Stomach (tissue), 4 donors: ENCODE measurements at regions not wholly inside any gene's neighbourhood (a gene's known extent, or its start where the extent isn't known, plus 50 kb on each side); places are given as distances from the start of the nearest gene placed in this dataset.

Experiments used
- EP300 ChIP-seq: sonication (generic); formaldehyde crosslinking; IDR thresholded peaks from one replicate; pipeline ENCODE4 v1.6.1; 2017; ENCODE audit warnings: antibody characterized with exemption
- POLR2A ChIP-seq, 4 donors: fragments of 450-650 bp; IDR thresholded peaks; one replicate each; pipeline ENCODE4 v1.6.1; 2016; ENCODE audit warnings: antibody characterized with exemption in 4 of 4, control low read depth in 2 of 4, mild to moderate bottlenecking in 1 of 4, moderate library complexity in 1 of 4
- TF ChIP-seq, protein P1 (sequence below), 7 experiments: fragments of 450-650 bp in 4 of 7; fragments of 200-600 bp in 3 of 7; sonication (generic) in 3 of 7; IDR thresholded peaks; one replicate each; pipeline ENCODE4 v1.5.1; 2016 to 2019; ENCODE audit warnings: antibody characterized with exemption in 7 of 7, control low read depth in 2 of 7, mild to moderate bottlenecking in 1 of 7

DNA sequence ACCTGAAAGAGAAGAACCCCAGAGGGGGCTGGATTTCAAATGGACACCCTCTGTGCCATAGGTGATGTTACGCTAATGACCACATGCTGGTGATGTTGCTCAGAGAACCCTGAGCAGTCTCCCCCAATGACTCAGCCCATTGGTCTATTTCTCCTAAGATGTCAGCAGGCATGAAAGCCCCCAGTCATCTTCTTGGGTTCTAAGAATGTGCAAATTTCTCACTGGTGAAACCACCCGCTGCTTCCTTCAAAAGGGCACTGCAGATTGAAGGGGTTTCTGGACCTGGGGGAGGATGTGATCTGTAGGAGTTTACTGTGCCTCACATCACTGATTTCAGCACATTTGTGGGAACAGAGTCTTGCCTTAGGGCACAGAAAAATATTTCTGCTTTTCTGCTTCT, 298.4 kb upstream of the MOCS1 start:
- TF ChIP-seq, protein P1, sequence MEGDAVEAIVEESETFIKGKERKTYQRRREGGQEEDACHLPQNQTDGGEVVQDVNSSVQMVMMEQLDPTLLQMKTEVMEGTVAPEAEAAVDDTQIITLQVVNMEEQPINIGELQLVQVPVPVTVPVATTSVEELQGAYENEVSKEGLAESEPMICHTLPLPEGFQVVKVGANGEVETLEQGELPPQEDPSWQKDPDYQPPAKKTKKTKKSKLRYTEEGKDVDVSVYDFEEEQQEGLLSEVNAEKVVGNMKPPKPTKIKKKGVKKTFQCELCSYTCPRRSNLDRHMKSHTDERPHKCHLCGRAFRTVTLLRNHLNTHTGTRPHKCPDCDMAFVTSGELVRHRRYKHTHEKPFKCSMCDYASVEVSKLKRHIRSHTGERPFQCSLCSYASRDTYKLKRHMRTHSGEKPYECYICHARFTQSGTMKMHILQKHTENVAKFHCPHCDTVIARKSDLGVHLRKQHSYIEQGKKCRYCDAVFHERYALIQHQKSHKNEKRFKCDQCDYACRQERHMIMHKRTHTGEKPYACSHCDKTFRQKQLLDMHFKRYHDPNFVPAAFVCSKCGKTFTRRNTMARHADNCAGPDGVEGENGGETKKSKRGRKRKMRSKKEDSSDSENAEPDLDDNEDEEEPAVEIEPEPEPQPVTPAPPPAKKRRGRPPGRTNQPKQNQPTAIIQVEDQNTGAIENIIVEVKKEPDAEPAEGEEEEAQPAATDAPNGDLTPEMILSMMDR (IDR thresholded peaks at IDR 0.05): no peak
- TF ChIP-seq EP300 (no peak), POLR2A (IDR thresholded peaks at IDR 0.05) (no peak)
